ENCODE measurements at regions not wholly inside any gene's neighbourhood (a gene's known extent, or its start where the extent isn't known, plus 50 kb on each side); places are given as distances from the start of the nearest gene placed in this dataset.

- DNase-seq: no peak
These were observed 388.2 kb downstream of the MID1IP1 start for GRCh38 chrX:39189431-39189830.

- no peak for DNase-seq
These were observed 393.4 kb downstream of the MID1IP1 start for GRCh38 chrX:39194673-39195072.

GRCh38 chrX:39195156-39195555 is 393.9 kb downstream of the MID1IP1 start:
- no peak for DNase-seq

GRCh38 chrX:39196192-39197102 is 395.2 kb downstream of the MID1IP1 start:
- DNase-seq: no peak

GRCh38 chrX:39199429-39199828 is 398.2 kb downstream of the MID1IP1 start:
- DNase-seq: no peak

GRCh38 chrX:39201305-39201990 is 400.2 kb downstream of the MID1IP1 start:
- DNase-seq: no peak

GRCh38 chrX:39202641-39203040 is 401.4 kb downstream of the MID1IP1 start:
- DNase-seq: no peak

- no peak for DNase-seq
These were observed 402.2 kb downstream of the MID1IP1 start for GRCh38 chrX:39203427-39203826.

- no peak for DNase-seq
These were observed 403.1 kb downstream of the MID1IP1 start for GRCh38 chrX:39204353-39204752.

GRCh38 chrX:39204945-39205344 is 403.7 kb downstream of the MID1IP1 start:
- no peak for DNase-seq

GRCh38 chrX:39205467-39205866 is 404.2 kb downstream of the MID1IP1 start:
- DNase-seq: no peak

GRCh38 chrX:39206399-39207145 is 405.3 kb downstream of the MID1IP1 start:
- DNase-seq: no peak

- no peak for DNase-seq
These were observed 410.2 kb downstream of the MID1IP1 start for GRCh38 chrX:39211501-39211900.

- DNase-seq: peak in 2 of 4 experiments; percentile 4 to 12
These were observed 411.2 kb downstream of the MID1IP1 start for GRCh38 chrX:39212456-39212855.

- DNase-seq: no peak
These were observed 413.3 kb downstream of the MID1IP1 start for GRCh38 chrX:39214387-39215126.

- DNase-seq: no peak
These were observed 419.7 kb downstream of the MID1IP1 start for GRCh38 chrX:39220952-39221351.

GRCh38 chrX:39222346-39223113 is 421.3 kb downstream of the MID1IP1 start:
- no peak for DNase-seq

GRCh38 chrX:39226251-39226650 is 425.0 kb downstream of the MID1IP1 start:
- DNase-seq: no peak

- DNase-seq: no peak
These were observed 426.1 kb downstream of the MID1IP1 start for GRCh38 chrX:39227371-39227770.

GRCh38 chrX:39238006-39238405 is 436.7 kb downstream of the MID1IP1 start:
- DNase-seq: no peak

- no peak for DNase-seq
These were observed 440.9 kb downstream of the MID1IP1 start for GRCh38 chrX:39242187-39242586.

- DNase-seq: no peak
These were observed 442.9 kb downstream of the MID1IP1 start for GRCh38 chrX:39244147-39244546.
